HepG2 (cell line): ENCODE measurements at regions not wholly inside any gene's neighbourhood (a gene's known extent, or its start where the extent isn't known, plus 50 kb on each side); places are given as distances from the start of the nearest gene placed in this dataset.

ENCODE experiments used
- ATAC-seq: fragments of 200-7000 bp; cut with Tn5 transposase; 3 replicates; pipeline ENCODE4 v1.9.1; 2020; ENCODE audit warnings: mild to moderate bottlenecking, moderate library complexity
- BruUV-seq: library from RNA; stranded (reverse); fragments of 400-500 nt; replicated peaks from 2 replicates; lab custom pipeline; 2021; lab: Mats Ljungman, UMichigan
- CTCF ChIA-PET: fragments of 300-600 bp; formaldehyde crosslinking; extraction: SDS; loops from one replicate; lab custom pipeline; 2021; ENCODE audit warnings: low total read pairs, inconsistent platforms, low intra/inter-chr PET ratio; lab: Yijun Ruan, JAX
- POLR2A ChIA-PET: fragments of 350-600 bp; sonication (Branson Sonifier 250); formaldehyde crosslinking; loops from one replicate; lab custom pipeline; 2020; ENCODE audit warnings: antibody characterized with exemption, inconsistent platforms; lab: Yijun Ruan, JAX
- DNase-seq: peaks from one replicate; pipeline ENCODE4 v3.0.0-alpha.2; 2015; ENCODE audit warnings: low spot score
- FAIRE-seq: peaks from 3 replicates; lab custom pipeline; 2011; peaks lifted over from hg19 to GRCh38; lab: Jason Lieb, UNC
- H2AFZ ChIP-seq: one replicate; pipeline ENCODE4 v1.6.1; 2011; ENCODE audit warnings: low read length, inconsistent platforms
- H3K27ac ChIP-seq: fragments of 300-600 bp; 3 replicates; pipeline ENCODE4 v1.8.0; 2011; ENCODE audit warnings: mixed run types, mild to moderate bottlenecking, mixed read lengths, low read length, inconsistent platforms; ENCODE audit not compliant: insufficient read depth; ENCODE audit errors: extremely low read length
- H3K27me3 ChIP-seq, 2 experiments: fragments of 200-600 bp in 1 of 2; 2 replicates in 1 of 2; 3 replicates in 1 of 2; pipeline versions ENCODE4 v1.6.0 to v1.8.0; 2011; ENCODE audit warnings: low read length in 2 of 2, mild to moderate bottlenecking in 2 of 2, moderate library complexity in 2 of 2, inconsistent platforms in 1 of 2; ENCODE audit not compliant: insufficient read depth in 2 of 2, control insufficient read depth in 1 of 2
- H3K36me3 ChIP-seq, 2 experiments: fragments of 200-600 bp in 1 of 2; replicated peaks in 1 of 2; 2 replicates in 1 of 2; 3 replicates in 1 of 2; pipeline versions ENCODE4 v1.5.1 to v1.8.0; 2011; ENCODE audit warnings: low read length in 2 of 2, inconsistent platforms in 1 of 2; ENCODE audit not compliant: insufficient read depth in 2 of 2, control insufficient read depth in 1 of 2
- H3K4me1 ChIP-seq: 2 replicates; pipeline ENCODE4 v1.5.1; 2012; ENCODE audit warnings: low read length, inconsistent platforms; ENCODE audit not compliant: insufficient read depth
- H3K4me2 ChIP-seq: 2 replicates; pipeline ENCODE4 v1.6.0; 2011; ENCODE audit warnings: low read depth, low read length, inconsistent platforms
- H3K4me3 ChIP-seq, 3 experiments: fragments of 200-600 bp in 1 of 3; sonication (generic), shearing (Covaris generic) in 1 of 3; replicated peaks in 1 of 3; 2 replicates each; pipeline ENCODE4 v1.5.1; 2011 to 2016; ENCODE audit warnings: low read length in 3 of 3, inconsistent platforms in 2 of 3, low read depth in 2 of 3, mild to moderate bottlenecking in 2 of 3, control low read depth in 1 of 3, mixed read lengths in 1 of 3; ENCODE audit not compliant: insufficient read depth in 1 of 3
- H3K79me2 ChIP-seq: one replicate; pipeline ENCODE4 v1.6.1; 2011; ENCODE audit warnings: low read length, inconsistent platforms; ENCODE audit not compliant: insufficient read depth
- H3K9ac ChIP-seq: 2 replicates; pipeline ENCODE4 v1.6.0; 2011; ENCODE audit warnings: mild to moderate bottlenecking, low read depth, low read length, inconsistent platforms; ENCODE audit not compliant: insufficient read depth
- H3K9me3 ChIP-seq: 2 replicates; pipeline ENCODE4 v1.5.1; 2012; ENCODE audit warnings: mild to moderate bottlenecking, low read length
- H4K20me1 ChIP-seq: 2 replicates; pipeline ENCODE4 v1.6.0; 2011; ENCODE audit warnings: inconsistent platforms, mild to moderate bottlenecking, low read length, moderate library complexity; ENCODE audit not compliant: insufficient read depth
- HINFP ChIP-seq: sonication (generic); formaldehyde crosslinking; IDR thresholded peaks from 2 replicates; pipeline ENCODE4 v1.4.0; 2020; ENCODE audit warnings: low read depth, mild to moderate bottlenecking, missing genetic modification reagents
- HNF4G ChIP-seq, 2 experiments: sonication (generic) in 1 of 2; formaldehyde crosslinking in 1 of 2; IDR thresholded peaks; 2 replicates each; pipeline versions ENCODE4 v1.4.0 to v1.6.1; 2011 to 2020; ENCODE audit warnings: borderline replicate concordance in 2 of 2, low read depth in 2 of 2, mild to moderate bottlenecking in 2 of 2, low read length in 1 of 2, missing genetic modification reagents in 1 of 2, moderate library complexity in 1 of 2
- HOXA3 ChIP-seq: sonication (generic); formaldehyde crosslinking; IDR thresholded peaks from 2 replicates; pipeline ENCODE4 v1.5.0; 2020; ENCODE audit warnings: missing genetic modification reagents
- MYNN ChIP-seq: sonication (generic); formaldehyde crosslinking; IDR thresholded peaks from 2 replicates; pipeline ENCODE4 v1.4.0; 2020; ENCODE audit warnings: mild to moderate bottlenecking, low read depth, missing genetic modification reagents
- ZBTB38 ChIP-seq: sonication (generic); formaldehyde crosslinking; IDR thresholded peaks from 2 replicates; pipeline ENCODE4 v1.5.1; 2020; ENCODE audit warnings: mild to moderate bottlenecking, missing genetic modification reagents
- ZNF282 ChIP-seq: fragments of 450-650 bp; IDR thresholded peaks from 2 replicates; pipeline ENCODE4 v1.6.1; 2018; ENCODE audit not compliant: partially characterized antibody
- ZNF33B ChIP-seq: sonication (generic); formaldehyde crosslinking; IDR thresholded peaks from 2 replicates; pipeline ENCODE4 v1.5.1; 2020; ENCODE audit warnings: mild to moderate bottlenecking, missing genetic modification reagents
- ZNF558 ChIP-seq: sonication (generic); formaldehyde crosslinking; IDR thresholded peaks from 2 replicates; pipeline ENCODE4 v1.9.0; 2022; ENCODE audit warnings: mild to moderate bottlenecking, missing genetic modification reagents, borderline replicate concordance
- WGBS: methylation state at CpG from one replicate; pipeline ENCODE4 v1.1.6; 2017; ENCODE audit warnings: low lambda C conversion rate; 5-methylcytosine and 5-hydroxymethylcytosine counted together
- in situ Hi-C: cut with HindIII; loops from 2 replicates; pipeline ENCODE4 v1.10.0; 2017; ENCODE audit warnings: low pct_unique_long_range_greater_than_20kb; ENCODE audit not compliant: extremely low pct_ligation_motif_present
- intact Hi-C: fragments of 100-400 bp; cut with micrococcal nuclease; formaldehyde crosslinking; loops from one replicate; pipeline ENCODE4 v1.10.0; 2022; ENCODE audit not compliant: unreplicated experiment
- TF ChIP-seq, protein P1 (sequence below): sonication (generic); formaldehyde crosslinking; IDR thresholded peaks from 2 replicates; pipeline ENCODE4 v1.4.0; 2020; ENCODE audit warnings: missing genetic modification reagents

- no peaks in the 10 kb centered on the region for H3K9me3 ChIP-seq
- no peak for ATAC-seq
- H3K4me3 ChIP-seq = no peak overlapping the region
- POLR2A ChIA-PET = interaction anchor here (3.6 kb wide), 1 partner anchor 7 kb away, joined by 45 read pairs; no protein-coding TSS in a partner anchor
- no peaks in the 10 kb centered on the region for H4K20me1 ChIP-seq
- WGBS = 79% methylated on average over 7 of the region's 7 CpGs
- DNase-seq = no peak
- H3K27me3 ChIP-seq = no peaks in the 10 kb centered on the region
- no peak overlapping the region for H3K27ac ChIP-seq
- peaks cover 60% of the 10 kb centered on the region for H3K4me1 ChIP-seq
- TF ChIP-seq ZNF33B (CRISPR knock-in tag) (no peak), ZBTB38 (CRISPR knock-in tag) (0 out of 2 replicates have a peak, but pooled peaks have one; percentile 45), HOXA3 (0 out of 2 replicates have a peak, but pooled peaks have one; percentile 12)
- TF ChIP-seq, protein P1, sequence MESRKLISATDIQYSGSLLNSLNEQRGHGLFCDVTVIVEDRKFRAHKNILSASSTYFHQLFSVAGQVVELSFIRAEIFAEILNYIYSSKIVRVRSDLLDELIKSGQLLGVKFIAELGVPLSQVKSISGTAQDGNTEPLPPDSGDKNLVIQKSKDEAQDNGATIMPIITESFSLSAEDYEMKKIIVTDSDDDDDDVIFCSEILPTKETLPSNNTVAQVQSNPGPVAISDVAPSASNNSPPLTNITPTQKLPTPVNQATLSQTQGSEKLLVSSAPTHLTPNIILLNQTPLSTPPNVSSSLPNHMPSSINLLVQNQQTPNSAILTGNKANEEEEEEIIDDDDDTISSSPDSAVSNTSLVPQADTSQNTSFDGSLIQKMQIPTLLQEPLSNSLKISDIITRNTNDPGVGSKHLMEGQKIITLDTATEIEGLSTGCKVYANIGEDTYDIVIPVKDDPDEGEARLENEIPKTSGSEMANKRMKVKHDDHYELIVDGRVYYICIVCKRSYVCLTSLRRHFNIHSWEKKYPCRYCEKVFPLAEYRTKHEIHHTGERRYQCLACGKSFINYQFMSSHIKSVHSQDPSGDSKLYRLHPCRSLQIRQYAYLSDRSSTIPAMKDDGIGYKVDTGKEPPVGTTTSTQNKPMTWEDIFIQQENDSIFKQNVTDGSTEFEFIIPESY (CRISPR knock-in tag) = peak; percentile 82
- H3K79me2 ChIP-seq = no peaks in the 10 kb centered on the region
- CTCF ChIA-PET = no interaction called here
- H3K9ac ChIP-seq = no peak overlapping the region
- no peak overlapping the region for H3K4me2 ChIP-seq
- no peak overlapping the region for H2AFZ ChIP-seq
- peak; percentile 23 for FAIRE-seq
- no peaks in the 10 kb centered on the region for H3K36me3 ChIP-seq
- intact Hi-C loops = no loop called here
- no TSS peak for BruUV-seq
- in situ Hi-C loops = no loop called here
Observed at GRCh38 chr15:62889141-62889661, 153.3 kb upstream of the TPM1 start.

GRCh38 chr15:62889734-62890505 lies 152.6 kb upstream of the TPM1 start:
- no peak for DNase-seq
- TF ChIP-seq HINFP (CRISPR knock-in tag) (no peak), HNF4G (IDR thresholded peaks at IDR 0.05; ENCODE audit: borderline replicate concordance, low read depth, low read length) (no peak), HNF4G (CRISPR knock-in tag; IDR thresholded peaks at IDR 0.05; ENCODE audit: borderline replicate concordance, low read depth) (no peak), ZNF282 (no peak), MYNN (no peak), ZNF558 (no peak)

More at GRCh38 chr15:62889734-62890505, 152.6 kb upstream of the TPM1 start:
- Histone ChIP-seq H4K20me1 (no peaks in the 10 kb centered on the region), H3K36me3 (no peaks in the 10 kb centered on the region), H3K4me2 (no peak overlapping the region), H3K9ac (no peak overlapping the region), H3K4me1 (peaks cover 60% of the 10 kb centered on the region), H3K79me2 (no peaks in the 10 kb centered on the region), H2AFZ (no peak overlapping the region), H3K27me3 (no peaks in the 10 kb centered on the region), H3K4me3 (no peak overlapping the region), H3K9me3 (no peaks in the 10 kb centered on the region), H3K27ac (no peak overlapping the region)
- ChIA-PET CTCF (no interaction called here), POLR2A (interaction anchor here (1.1 kb wide), 1 partner anchor 61 kb away, joined by 3 read pairs; no protein-coding TSS in a partner anchor)
- intact Hi-C loops = loop anchor here (1.0 to 10.0 kb wide), 2 partner anchors 36 to 125 kb away; no protein-coding TSS in a partner anchor
- no TSS peak for BruUV-seq
- ATAC-seq = no peak
- in situ Hi-C loops = no loop called here
- WGBS = 83% methylated on average over 5 of the region's 5 CpGs
- no peak for FAIRE-seq
